ENCODE measurements at regions not wholly inside any gene's neighbourhood (a gene's known extent, or its start where the extent isn't known, plus 50 kb on each side); places are given as distances from the start of the nearest gene placed in this dataset.

DNA sequence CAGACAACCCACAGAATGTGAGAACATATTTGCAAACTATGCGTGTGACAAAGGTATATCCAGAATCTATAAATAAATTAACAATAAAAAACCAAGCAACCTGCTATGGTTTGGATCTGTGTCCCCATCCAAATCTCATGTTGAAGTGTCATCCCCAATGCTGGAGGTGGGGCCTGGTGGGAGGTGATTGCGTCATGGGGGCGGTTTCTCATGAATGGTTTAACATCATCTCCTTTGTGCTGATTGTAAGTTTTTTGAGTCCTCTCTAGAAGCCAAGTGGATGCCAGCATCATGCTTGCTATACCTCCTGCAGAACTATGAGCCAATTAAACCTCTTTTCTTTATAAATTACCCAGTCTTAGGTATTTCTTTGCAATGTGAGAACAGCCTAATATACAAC, 335.4 kb downstream of the MAN2A1 start:
- DNase-seq (ENCODE audit: insufficient read length, low spot score) (no peak), FAIRE-seq (no peak)

DNA sequence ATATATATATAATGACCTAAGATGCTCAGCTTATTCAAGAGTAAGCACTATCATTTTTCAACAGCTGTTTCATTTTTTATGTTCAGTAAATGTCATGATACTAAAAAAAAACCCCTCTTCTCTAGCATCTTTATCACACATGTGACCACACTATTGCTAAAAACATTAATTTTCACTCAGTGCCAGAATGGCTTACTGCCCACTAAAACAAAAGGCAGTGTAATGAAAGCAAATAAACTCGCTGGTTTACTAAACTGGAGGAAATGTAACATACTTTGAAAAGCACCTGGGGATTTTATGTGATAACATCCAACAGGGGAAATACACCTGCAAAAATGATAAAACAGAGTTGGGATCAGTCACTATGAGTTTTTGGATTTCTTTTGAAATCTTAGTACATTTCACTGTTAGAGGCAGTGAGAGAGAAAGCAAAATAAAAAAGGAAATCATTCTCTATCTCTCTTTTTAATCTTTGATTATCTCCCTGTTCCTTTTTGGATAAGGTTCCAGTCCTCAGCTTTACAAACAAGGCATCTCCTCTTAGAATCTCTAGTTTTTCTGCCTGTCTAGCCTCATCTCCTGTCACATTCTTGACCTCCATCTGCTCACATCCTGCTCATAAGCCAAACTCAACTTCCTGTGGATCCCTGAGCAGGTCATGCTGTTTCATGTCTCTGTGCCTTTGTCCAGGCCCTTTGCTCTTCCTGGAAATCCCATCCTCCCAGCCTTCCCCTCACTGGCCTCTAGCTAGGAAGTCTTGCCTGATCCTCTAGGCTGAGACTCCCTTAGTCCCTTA, 338.0 kb downstream of the MAN2A1 start:
- FAIRE-seq (no peak), DNase-seq (ENCODE audit: insufficient read length, low spot score) (no peak)

DNA sequence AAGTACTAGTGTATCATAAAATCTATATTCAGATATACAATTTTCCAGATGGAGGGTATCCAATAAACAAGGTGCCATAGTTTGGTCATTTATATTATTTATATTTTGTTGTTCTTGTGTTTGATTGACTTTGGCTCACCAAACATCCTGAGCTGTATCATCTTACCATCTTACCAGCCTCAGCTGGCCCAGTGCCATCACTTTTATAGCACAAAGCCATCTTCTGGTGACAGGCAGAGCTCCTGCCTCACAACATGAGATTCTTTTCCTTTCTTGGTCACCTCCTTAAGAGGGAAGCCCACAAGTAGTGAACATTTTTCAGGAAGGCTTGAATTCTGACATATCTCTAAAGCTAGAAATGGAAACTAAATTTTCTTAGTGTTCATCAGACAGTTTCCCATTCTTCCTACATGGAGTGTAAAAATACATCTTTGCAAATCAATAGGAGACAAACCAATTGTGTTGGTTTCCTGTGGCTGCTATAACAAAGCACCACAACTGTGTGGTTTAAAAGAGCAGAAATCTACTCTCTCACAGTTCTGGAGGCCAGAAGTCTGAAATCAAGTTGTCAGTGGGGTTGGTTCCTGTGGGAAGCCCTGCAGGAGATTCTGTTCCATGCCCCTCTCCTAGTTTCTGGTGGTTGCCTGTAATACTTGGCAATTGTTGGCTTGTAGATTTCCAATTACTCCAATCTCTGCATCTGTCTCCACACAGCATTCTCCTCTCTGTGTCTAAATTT, 341.8 kb downstream of the MAN2A1 start:
- DNase-seq (ENCODE audit: insufficient read length, low spot score) (no peak), FAIRE-seq (no peak)

DNA sequence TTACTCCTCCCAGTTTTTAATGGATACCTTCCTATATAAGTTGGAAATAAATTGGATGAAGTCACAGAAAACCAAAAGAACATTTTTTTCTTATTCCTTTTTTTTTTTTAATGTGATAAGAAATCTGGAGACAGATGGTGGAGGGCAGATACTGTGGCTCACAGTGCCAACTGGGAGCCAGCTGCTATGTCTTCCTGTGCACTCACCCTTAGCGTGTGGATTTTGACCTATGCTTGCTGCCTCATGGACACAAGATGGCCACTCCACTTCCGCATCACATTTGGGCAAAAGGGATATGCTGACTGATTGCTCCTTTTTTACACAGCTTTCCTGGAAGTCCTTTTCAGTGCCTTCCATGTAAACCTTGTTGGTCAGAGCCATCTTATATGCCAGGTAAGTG, 342.6 kb downstream of the MAN2A1 start:
- FAIRE-seq (no peak), DNase-seq (ENCODE audit: insufficient read length, low spot score) (no peak)

DNA sequence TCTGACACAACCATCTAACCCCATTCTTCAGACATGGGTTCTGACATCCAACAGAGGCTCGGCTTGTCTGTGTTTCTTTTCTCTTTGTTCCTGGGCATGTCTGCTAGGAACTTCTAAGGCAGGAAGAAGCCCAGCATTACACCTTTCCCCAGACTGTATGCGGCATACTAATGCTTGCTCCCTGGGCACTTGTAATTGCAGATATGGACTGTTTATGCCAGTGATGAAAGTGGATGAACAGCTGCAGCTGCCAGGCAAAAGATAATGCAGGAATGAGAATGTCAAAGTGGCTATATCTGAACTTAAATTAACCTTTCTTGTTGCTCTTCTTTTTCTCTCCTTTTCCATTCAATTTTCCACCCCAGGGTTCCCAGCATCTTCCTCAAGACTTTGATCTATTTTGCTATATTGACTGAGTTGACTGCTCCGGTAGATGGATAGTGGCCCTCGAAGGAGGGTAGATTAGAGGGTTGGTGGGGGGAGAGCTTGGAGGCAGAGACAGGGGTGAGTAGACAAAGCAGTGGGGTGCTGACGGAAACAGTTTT, 344.4 kb downstream of the MAN2A1 start:
- DNase-seq (ENCODE audit: insufficient read length, low spot score) (no peak), FAIRE-seq (no peak)

DNA sequence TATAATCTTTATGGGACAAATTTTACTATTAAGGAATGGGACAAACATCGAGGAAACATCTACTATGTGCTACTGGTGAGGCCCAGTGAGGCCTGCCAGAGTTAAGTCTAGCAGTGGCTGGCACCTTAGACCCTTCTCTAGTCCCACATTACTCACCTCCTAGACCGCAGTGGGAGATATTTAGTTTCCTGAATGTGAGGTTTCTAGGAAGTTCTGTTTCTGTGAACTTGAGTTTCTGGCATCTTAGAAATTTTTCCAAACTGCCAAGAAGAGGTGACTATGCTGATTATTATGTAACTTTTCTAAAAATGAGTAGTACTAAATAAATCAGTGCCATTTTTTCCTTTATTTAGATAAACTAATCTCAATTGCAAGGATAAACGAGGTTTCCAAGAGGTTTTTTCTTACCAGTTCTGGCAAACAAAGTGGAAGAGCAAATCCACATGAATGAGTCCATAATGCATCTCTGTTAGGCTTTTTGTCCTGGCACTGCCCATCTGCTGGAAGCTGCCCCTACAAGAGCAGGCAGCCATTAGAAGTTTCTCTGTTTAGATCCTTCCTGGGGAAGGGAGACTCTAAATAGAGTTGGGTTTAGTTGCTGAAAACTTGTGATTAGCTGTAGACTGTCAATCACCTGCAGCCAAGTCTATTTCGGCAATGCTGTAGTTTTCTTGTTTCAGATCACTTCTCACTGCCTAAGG, 348.7 kb downstream of the MAN2A1 start:
- FAIRE-seq (no peak), DNase-seq (ENCODE audit: insufficient read length, low spot score) (no peak)

DNA sequence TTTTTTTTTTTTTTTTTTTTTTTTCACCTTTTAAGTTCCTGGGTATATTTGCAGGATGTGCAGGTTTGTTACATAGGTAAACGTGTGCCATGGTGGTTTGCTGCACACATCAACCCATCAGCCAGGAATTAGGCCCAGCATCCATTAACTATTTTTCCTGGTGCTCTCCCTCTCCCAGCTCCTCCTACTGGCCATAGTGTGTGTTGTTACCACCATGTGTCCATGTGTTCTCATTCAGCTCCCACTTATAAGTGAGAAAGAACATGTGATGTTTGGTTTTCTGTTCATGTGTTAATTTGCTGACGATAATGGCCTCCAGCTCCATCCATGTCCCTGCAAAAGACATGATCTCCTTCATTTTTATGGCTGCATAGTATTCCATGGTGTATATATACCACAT, 350.5 kb downstream of the MAN2A1 start:
- FAIRE-seq (no peak), DNase-seq (ENCODE audit: insufficient read length, low spot score) (no peak)

DNA sequence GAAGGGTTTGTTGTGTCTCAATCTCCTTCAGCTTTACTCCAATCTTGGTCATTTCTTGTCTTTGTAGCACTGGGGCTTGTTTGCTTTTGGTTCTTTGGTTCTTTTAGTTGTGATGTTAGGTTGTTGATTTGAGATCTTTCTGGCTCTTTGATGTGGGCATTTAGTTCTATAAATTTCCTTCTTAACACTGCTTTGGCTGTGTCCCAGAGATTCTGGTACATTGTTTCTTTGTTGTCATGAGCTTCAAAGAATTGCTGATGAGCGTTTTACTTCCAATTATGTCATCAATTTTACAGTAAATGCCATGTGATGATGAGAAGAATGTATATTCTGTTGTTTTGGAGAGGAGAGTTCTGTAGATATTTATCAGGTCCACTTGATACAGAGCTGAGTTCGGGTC, 353.3 kb downstream of the MAN2A1 start:
- DNase-seq (ENCODE audit: insufficient read length, low spot score) (no peak), FAIRE-seq (no peak)

DNA sequence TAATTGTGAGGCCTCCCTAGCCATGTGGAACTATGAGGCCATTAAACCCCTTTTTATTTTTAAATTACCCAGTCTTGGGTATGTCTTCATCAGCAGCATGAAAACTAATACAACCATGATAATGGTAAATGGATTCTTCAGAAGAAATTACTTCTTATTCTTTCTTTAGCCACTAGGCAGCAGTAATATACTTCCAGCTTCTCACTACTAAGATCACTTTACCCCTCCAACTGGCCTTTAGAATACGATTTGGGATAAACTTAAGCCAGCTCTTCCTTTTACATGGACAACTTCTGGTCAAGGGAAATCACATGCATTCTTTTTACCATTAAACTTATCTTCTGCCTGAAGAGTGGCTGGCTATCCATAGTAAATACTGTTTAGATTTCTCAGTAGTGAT, 355.4 kb downstream of the MAN2A1 start:
- no peak for FAIRE-seq
- no peak for DNase-seq (ENCODE audit: insufficient read length, low spot score)

DNA sequence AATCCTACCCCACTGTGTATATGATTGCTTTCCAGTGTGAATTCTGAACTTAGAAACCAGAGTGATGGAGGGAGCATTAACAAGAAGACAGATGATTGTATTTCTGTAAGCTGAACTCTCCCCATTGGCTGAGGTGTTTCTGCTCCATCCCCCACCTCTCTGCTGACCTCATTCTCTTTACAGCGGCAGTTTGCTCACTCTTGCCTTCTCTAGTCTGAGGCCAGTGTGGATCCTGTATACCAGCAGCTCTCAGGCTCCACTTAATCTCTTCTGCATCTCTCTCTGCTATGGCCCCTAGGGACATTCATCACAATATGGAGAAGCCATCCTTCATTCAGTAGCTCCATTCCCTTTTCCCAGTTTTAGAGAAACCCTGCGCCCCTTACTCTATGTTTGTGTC, 358.8 kb downstream of the MAN2A1 start:
- DNase-seq (ENCODE audit: insufficient read length, low spot score) (no peak), FAIRE-seq (no peak)

DNA sequence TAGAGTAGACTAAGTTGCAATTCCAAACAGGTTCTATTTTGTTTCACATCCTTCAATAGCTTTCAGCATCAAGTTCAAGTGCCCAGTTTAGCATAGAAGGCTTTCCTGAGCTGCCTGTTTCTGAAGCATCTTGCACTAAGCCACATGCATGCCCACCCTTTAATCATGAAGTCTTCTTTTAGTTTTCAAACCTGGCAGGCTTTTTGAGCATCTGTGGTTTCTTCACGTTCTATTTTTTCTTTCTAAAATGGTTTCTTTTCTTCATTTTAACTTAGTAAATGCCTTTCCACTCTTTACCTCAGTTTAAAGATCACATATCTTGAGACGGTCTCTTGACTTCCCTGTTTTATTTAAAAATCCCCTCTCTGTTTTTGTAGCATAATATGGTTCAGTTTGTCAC, 360.1 kb downstream of the MAN2A1 start:
- no peak for FAIRE-seq

DNA sequence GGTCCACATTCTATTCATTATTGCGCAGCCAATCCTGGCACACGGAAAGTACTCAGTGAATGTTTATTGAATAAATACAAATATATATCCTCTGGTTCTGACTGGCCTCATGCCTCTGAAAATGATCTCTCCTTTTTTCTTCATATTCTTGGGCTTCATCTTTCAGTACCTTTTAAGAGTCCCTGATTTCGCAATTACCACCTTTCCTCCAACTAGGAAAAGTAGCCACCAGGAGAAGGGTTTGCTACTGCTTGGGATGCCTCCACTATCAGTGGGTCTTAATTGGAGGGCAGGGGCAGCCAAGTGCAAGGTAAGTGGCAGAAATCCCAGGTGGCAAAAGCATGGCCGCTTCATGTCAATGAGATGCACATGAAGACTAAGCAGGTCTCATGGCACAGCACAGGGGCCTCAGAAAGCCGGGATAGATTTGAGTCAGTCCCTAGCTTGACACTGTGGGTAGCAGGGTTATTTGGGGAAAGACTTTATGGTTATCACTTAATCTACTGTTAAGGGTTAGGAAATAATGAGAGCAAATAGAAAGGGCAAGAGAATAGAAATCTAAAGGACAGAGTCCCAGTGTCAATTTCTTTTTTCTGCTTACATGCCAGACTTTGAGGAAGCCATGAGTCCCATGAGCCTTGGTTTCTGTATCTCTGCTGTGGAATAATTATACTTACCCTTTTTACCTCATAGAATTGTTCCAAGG, 361.1 kb downstream of the MAN2A1 start:
- no peak for FAIRE-seq
- DNase-seq (ENCODE audit: insufficient read length, low spot score) = no peak

More for the DNA sequence above, 360.1 kb downstream of the MAN2A1 start:
- DNase-seq (ENCODE audit: insufficient read length, low spot score) = no peak

DNA sequence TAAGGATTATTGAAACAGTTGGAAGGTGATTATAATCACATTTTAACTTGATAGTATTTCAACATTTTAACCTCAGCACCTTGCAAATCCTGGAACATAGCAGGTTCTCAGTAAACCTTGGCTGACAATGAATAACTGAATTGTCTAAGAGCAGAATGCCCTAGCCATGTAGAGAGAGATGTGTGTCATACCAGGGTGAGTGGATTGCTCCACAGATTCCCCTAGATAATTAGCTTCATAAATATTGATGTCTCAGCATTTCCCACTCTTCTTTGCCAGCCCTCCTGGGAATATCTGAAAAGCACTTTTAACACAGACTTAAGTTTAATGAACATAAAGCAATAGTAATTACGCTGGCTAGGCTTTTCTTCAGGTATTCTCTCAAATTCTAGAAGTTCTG, 363.5 kb downstream of the MAN2A1 start:
- FAIRE-seq (no peak), DNase-seq (ENCODE audit: insufficient read length, low spot score) (no peak)

DNA sequence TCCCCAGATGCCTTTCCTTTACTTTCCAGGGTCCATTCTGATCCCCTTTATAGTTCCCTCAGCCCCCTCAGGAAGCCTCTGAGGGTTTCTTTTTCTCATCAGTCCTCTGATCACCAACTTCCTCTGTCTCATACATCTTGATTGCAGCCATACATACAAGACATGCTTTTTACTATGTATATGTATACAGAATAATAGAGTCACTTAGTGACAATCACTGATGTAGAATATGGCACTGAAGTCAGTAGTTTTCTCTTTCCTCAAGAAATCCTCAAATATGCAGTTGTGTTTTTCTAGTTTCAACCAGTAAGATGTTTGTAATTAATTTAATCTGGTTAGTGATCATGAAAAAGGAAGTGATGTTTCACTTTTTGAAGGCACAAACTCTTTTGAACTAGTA, 364.1 kb downstream of the MAN2A1 start:
- no peak for FAIRE-seq
- DNase-seq (ENCODE audit: insufficient read length, low spot score) = no peak

DNA sequence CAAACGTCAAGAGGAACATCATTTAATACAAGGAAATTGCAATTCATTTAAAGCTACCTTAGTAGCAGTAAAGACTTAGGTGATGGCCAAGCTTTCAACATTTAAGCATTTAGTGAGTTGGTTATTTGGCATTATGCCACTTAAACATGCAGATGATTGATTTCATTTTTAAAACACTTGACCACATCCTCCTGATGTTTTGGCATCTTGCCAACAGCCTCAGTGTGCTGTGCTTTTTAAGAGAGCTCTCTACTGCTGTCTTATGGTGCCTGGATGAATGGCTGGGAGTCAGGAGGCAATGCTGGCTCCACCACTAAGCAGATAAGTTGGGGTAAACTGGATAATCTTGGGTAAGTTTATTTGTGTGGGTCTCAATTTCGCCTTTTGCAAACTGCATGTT, 364.5 kb downstream of the MAN2A1 start:
- DNase-seq (ENCODE audit: insufficient read length, low spot score) (no peak), FAIRE-seq (no peak)

DNA sequence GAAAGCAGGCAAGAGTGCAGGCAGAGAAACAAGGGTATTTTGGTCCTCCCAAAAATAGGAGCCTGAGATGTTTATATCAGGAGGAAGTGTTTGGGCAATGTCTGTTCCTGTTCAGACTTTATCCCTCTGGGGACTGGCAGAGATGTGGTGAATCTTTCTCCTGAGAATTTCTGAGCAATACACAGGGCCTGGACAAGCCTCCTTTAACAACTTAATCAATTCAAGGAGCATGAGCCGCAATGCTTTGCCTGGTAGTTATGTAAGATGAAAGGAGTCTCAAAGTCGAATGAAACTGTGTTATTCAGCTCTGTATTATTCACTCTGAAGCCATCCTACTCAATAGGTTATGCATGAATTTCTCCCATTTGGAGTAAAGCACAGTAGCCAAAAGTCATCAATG, 365.6 kb downstream of the MAN2A1 start:
- DNase-seq (ENCODE audit: insufficient read length, low spot score) (no peak), FAIRE-seq (no peak)

DNA sequence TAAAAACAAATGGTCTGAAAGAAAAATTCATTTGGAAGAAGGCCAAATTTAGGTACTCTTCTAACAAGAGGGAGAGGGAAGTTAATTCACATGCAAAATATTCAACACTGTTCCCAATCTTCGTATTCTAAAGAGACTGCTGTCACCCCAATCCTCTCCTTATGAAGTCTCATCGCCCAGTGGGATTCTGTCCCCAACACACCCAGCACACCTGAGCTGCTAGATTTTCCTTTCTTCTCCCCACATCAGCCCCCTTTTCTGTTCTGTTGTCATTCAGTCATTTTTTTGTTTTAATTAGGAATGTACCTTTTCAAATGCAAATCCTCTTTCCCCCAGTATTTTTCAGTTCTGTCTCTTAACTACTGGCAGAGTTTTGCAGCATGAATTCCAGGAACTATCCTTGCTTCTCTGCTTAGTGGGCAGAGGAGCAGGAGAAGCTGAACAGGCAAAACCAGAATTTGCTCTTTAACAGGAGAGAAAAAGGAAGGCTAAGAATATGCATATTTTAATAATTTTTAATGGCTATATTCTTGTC, 366.9 kb downstream of the MAN2A1 start:
- FAIRE-seq (no peak), DNase-seq (ENCODE audit: insufficient read length, low spot score) (no peak)

DNA sequence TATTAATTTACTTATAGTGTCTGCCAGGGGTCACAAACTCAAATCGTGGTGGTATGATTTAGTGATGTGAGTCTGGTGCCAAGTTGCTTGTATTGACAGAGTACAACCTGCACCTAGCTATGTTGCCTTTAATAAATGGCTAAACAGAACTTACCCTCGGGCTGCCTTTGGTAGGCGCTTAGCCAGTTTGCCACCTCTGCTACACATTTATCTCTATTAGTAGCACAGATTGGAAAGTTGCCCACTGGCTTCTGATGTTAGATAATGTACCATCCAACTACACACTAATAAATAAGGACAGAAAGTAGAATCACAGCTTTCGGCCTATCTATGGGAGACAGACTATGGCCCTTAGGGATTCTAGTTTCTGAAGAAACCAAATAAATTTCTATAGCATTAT, 368.4 kb downstream of the MAN2A1 start:
- DNase-seq (ENCODE audit: insufficient read length, low spot score) = no peak
- FAIRE-seq = no peak

DNA sequence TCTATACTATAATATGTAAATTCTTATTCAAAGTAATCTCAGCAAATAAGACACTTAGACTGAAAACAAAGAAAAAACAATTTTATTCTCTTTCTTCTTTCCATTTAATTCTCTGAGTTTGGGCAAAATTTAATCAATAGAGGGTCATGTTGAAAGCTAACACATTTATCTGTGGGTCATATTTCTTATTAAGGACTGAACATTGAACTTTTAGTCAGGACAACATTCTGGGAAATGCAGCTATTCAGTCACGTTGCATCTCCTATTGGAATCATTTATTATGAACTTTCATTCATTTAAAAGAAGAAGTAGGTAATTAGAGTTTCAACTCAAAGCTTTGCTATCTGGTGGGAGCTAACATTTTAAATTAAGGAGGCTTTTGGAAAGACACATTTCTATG, 372.5 kb downstream of the MAN2A1 start:
- FAIRE-seq = no peak
- no peak for DNase-seq (ENCODE audit: insufficient read length, low spot score)

Measured in HTR-8/SVneo (cell line).